Gastroesophageal sphincter (tissue), 4 donors: ENCODE measurements at regions not wholly inside any gene's neighbourhood (a gene's known extent, or its start where the extent isn't known, plus 50 kb on each side); places are given as distances from the start of the nearest gene placed in this dataset.

Experiments
- ATAC-seq: fragments of 150-250 bp; one replicate; pipeline ENCODE4 v1.9.1; 2016; ENCODE audit warnings: mild to moderate bottlenecking, moderate library complexity
- H3K27ac ChIP-seq, 4 donors: fragments of 200-600 bp; sonication (generic) in 3 of 4; 1 replicate in 3 of 4; 2 replicates in 1 of 4; pipeline ENCODE4 v1.5.1; 2016 to 2019
- H3K27me3 ChIP-seq: fragments of 200-600 bp; sonication (generic); one replicate; pipeline ENCODE4 v1.5.1; 2019
- H3K36me3 ChIP-seq, 2 donors: fragments of 200-600 bp; sonication (generic); one replicate each; pipeline ENCODE4 v1.5.1; 2019; ENCODE audit warnings: control low read depth in 1 of 2
- H3K4me1 ChIP-seq, 3 donors: fragments of 200-600 bp; sonication (generic); 1 replicate in 2 of 3; 2 replicates in 1 of 3; pipeline ENCODE4 v1.5.1; 2016 to 2019; ENCODE audit warnings: control low read depth in 2 of 3
- H3K4me3 ChIP-seq, 2 donors: fragments of 200-600 bp; sonication (generic); one replicate each; pipeline ENCODE4 v1.5.1; 2019; ENCODE audit warnings: mild to moderate bottlenecking in 1 of 2, moderate library complexity in 1 of 2
- H3K9me3 ChIP-seq, 3 donors: fragments of 200-600 bp; sonication (generic); one replicate each; pipeline ENCODE4 v1.5.1; 2017 to 2019; ENCODE audit warnings: control low read depth in 2 of 3
- CTCF ChIP-seq, 4 experiments: fragments of 200-600 bp in 2 of 4; fragments of 450-650 bp in 2 of 4; sonication (generic) in 1 of 4; IDR thresholded peaks; one replicate each; pipeline ENCODE4 v1.5.1; 2017 to 2019; ENCODE audit warnings: antibody characterized with exemption in 4 of 4, mild to moderate bottlenecking in 2 of 4, moderate library complexity in 2 of 4
- EP300 ChIP-seq: sonication (generic); formaldehyde crosslinking; IDR thresholded peaks from one replicate; pipeline ENCODE4 v1.6.1; 2017; ENCODE audit warnings: antibody characterized with exemption, mild to moderate bottlenecking
- POLR2A ChIP-seq, 2 donors: fragments of 450-650 bp; IDR thresholded peaks; one replicate each; pipeline ENCODE4 v1.6.1; 2017; ENCODE audit warnings: antibody characterized with exemption in 2 of 2, mild to moderate bottlenecking in 2 of 2, moderate library complexity in 1 of 2
- POLR2AphosphoS5 ChIP-seq: sonication (generic); formaldehyde crosslinking; IDR thresholded peaks from one replicate; pipeline ENCODE4 v1.6.1; 2017; ENCODE audit warnings: antibody characterized with exemption
- WGBS, 2 donors: methylation state at CpG; one replicate each; pipeline ENCODE4 v1.1.5; 2018; ENCODE audit warnings: low coverage in 1 of 2; 5-methylcytosine and 5-hydroxymethylcytosine counted together

GRCh38 chr7:16978358-16979244, 96.8 kb upstream of the AGR3 start:
- Histone ChIP-seq H3K9me3 (no peaks in the 10 kb centered on the region), H3K36me3 (no peaks in the 10 kb centered on the region), H3K4me3 (no peak overlapping the region), H3K27ac (no peak overlapping the region), H3K4me1 (peaks cover 0 to 16% (median 0%) of the 10 kb centered on the region in 3 donors), H3K27me3 (no peaks in the 10 kb centered on the region)
- no peak for ATAC-seq
- 0% methylated on average over 1 of the region's 1 CpG; no CpG with 5 or more reads in 1 of the 2 donors for WGBS, 2 donors
- no peak for TF ChIP-seq CTCF (IDR thresholded peaks at IDR 0.05)
- TF ChIP-seq POLR2AphosphoS5: no peak
- TF ChIP-seq EP300: no peak
- no peak for TF ChIP-seq POLR2A (IDR thresholded peaks at IDR 0.05)

- Histone ChIP-seq H3K9me3 (no peaks in the 10 kb centered on the region), H3K36me3 (no peaks in the 10 kb centered on the region), H3K27me3 (no peaks in the 10 kb centered on the region), H3K27ac (no peak overlapping the region), H3K4me1 (peaks cover 0 to 16% (median 0%) of the 10 kb centered on the region in 3 donors), H3K4me3 (no peak overlapping the region)
- TF ChIP-seq EP300 (no peak), POLR2A (IDR thresholded peaks at IDR 0.05) (no peak), CTCF (IDR thresholded peaks at IDR 0.05) (no peak), POLR2AphosphoS5 (no peak)
- ATAC-seq: no peak
- 90 to 92% methylated on average over 4 of the region's 4 CpGs for WGBS, 2 donors
These were observed 98.8 kb upstream of the AGR3 start for GRCh38 chr7:16980539-16980938.

- no peak for ATAC-seq
- Histone ChIP-seq H3K4me1 (peaks cover 0 to 16% (median 0%) of the 10 kb centered on the region in 3 donors), H3K4me3 (no peak overlapping the region), H3K9me3 (no peaks in the 10 kb centered on the region), H3K27me3 (no peaks in the 10 kb centered on the region), H3K27ac (no peak overlapping the region), H3K36me3 (no peaks in the 10 kb centered on the region)
- TF ChIP-seq CTCF (IDR thresholded peaks at IDR 0.05): peak; percentile 78 to 85 (median 82)
- no peak for TF ChIP-seq EP300
- WGBS, 2 donors: 8 to 9% methylated on average over 3 of the region's 3 CpGs
These were observed 101.0 kb upstream of the AGR3 start for GRCh38 chr7:16982640-16983350.

GRCh38 chr7:16984375-16984774, 102.6 kb upstream of the AGR3 start:
- Histone ChIP-seq H3K4me3 (no peak overlapping the region), H3K9me3 (no peaks in the 10 kb centered on the region), H3K27ac (no peak overlapping the region), H3K36me3 (no peaks in the 10 kb centered on the region), H3K4me1 (peaks cover 0 to 22% (median 0%) of the 10 kb centered on the region in 3 donors), H3K27me3 (no peaks in the 10 kb centered on the region)
- TF ChIP-seq POLR2A (IDR thresholded peaks at IDR 0.05): no peak
- TF ChIP-seq POLR2AphosphoS5: no peak
- ATAC-seq: no peak
- WGBS, 2 donors: 86 to 88% methylated on average over 2 of the region's 2 CpGs

- no peak for ATAC-seq
- Histone ChIP-seq H3K27me3 (no peaks in the 10 kb centered on the region), H3K36me3 (no peaks in the 10 kb centered on the region), H3K4me3 (no peak overlapping the region), H3K27ac (no peak overlapping the region), H3K9me3 (no peaks in the 10 kb centered on the region), H3K4me1 (peaks cover 0 to 34% (median 0%) of the 10 kb centered on the region in 3 donors)
- 74 to 80% methylated on average over 1 of the region's 1 CpG for WGBS, 2 donors
- TF ChIP-seq CTCF (IDR thresholded peaks at IDR 0.05): no peak
- TF ChIP-seq EP300: no peak
- TF ChIP-seq POLR2AphosphoS5: no peak
- no peak for TF ChIP-seq POLR2A (IDR thresholded peaks at IDR 0.05)
These were observed 103.8 kb upstream of the AGR3 start for GRCh38 chr7:16985621-16986020.
